OCI-LY3 (cell line): ENCODE measurements at regions not wholly inside any gene's neighbourhood (a gene's known extent, or its start where the extent isn't known, plus 50 kb on each side); places are given as distances from the start of the nearest gene placed in this dataset.

ENCODE experiments used
- H2AFZ ChIP-seq: fragments of 200-600, 300-600 bp; shearing (Covaris generic); 2 replicates; pipeline ENCODE4 v1.6.0; 2014; ENCODE audit warnings: antibody characterized with exemption, low read depth, low read length
- H3K27ac ChIP-seq: fragments of 200-600, 300-600 bp; sonication (generic); 2 replicates; pipeline ENCODE4 v1.5.1; 2014; ENCODE audit warnings: mild to moderate bottlenecking, low read length, moderate library complexity, mixed read lengths
- H3K27me3 ChIP-seq: fragments of 200-600, 300-600 bp; sonication (generic); 2 replicates; pipeline ENCODE4 v1.6.1; 2014; ENCODE audit warnings: low read depth, low read length, mixed read lengths
- H3K36me3 ChIP-seq: fragments of 200-600, 300-600 bp; sonication (generic); replicated peaks from 2 replicates; pipeline ENCODE3; 2014; ENCODE audit warnings: low read depth, low read length, mixed read lengths
- H3K4me1 ChIP-seq: fragments of 300-600, 200-600 bp; sonication (generic); 2 replicates; pipeline ENCODE4 v1.6.1; 2014; ENCODE audit warnings: low read length, mixed read lengths
- H3K4me2 ChIP-seq: fragments of 200-600, 300-600 bp; sonication (generic); 2 replicates; pipeline ENCODE4 v1.6.1; 2014; ENCODE audit warnings: low read length, mixed read lengths
- H3K4me3 ChIP-seq: fragments of 300-600, 200-600 bp; sonication (generic); 2 replicates; pipeline ENCODE4 v1.5.1; 2014; ENCODE audit warnings: antibody characterized with exemption, mild to moderate bottlenecking, low read length, moderate library complexity
- H3K79me2 ChIP-seq: fragments of 300-600, 200-600 bp; shearing (Covaris generic); 2 replicates; pipeline ENCODE4 v1.6.1; 2014; ENCODE audit warnings: mild to moderate bottlenecking, low read length, mixed read lengths
- H3K9ac ChIP-seq: fragments of 300-600, 200-600 bp; shearing (Covaris generic); 2 replicates; pipeline ENCODE4 v1.6.0; 2014; ENCODE audit warnings: mild to moderate bottlenecking, low read length, moderate library complexity
- H3K9me3 ChIP-seq: fragments of 200-600, 300-600 bp; shearing (Covaris generic); 2 replicates; pipeline ENCODE4 v1.6.1; 2014; ENCODE audit warnings: low read length, mixed read lengths; ENCODE audit not compliant: insufficient read depth
- H4K20me1 ChIP-seq: fragments of 200-600, 300-600 bp; sonication (generic); 2 replicates; pipeline ENCODE4 v1.6.1; 2016; ENCODE audit warnings: low read length, mixed read lengths; ENCODE audit not compliant: insufficient read depth
- EZH2phosphoT487 ChIP-seq: fragments of 200-600 bp; shearing (Covaris generic); IDR thresholded peaks from 2 replicates; pipeline ENCODE4 v1.6.1; 2018; ENCODE audit warnings: antibody characterized with exemption, mixed run types, low read depth
- TF ChIP-seq, protein P1 (sequence below): fragments of 200-600, 300-600 bp; sonication (generic); IDR thresholded peaks from 2 replicates; pipeline ENCODE4 v1.5.1; 2014; ENCODE audit warnings: antibody characterized with exemption, low read length, low read depth

GRCh38 chr3:44055951-44056350 is 185.7 kb upstream of the TOPAZ1 start:
- Histone ChIP-seq H3K36me3 (no peaks in the 10 kb centered on the region), H3K27ac (no peak overlapping the region), H3K9ac (no peak overlapping the region), H3K9me3 (no peaks in the 10 kb centered on the region), H3K4me1 (peaks cover 41% of the 10 kb centered on the region), H3K79me2 (no peaks in the 10 kb centered on the region), H3K4me2 (no peak overlapping the region), H2AFZ (no peak overlapping the region), H3K27me3 (peaks cover 5% of the 10 kb centered on the region; the same call in 1 of the 2 replicates), H3K4me3 (no peak overlapping the region), H4K20me1 (no peaks in the 10 kb centered on the region)
- no peak for TF ChIP-seq EZH2phosphoT487
- TF ChIP-seq, protein P1, sequence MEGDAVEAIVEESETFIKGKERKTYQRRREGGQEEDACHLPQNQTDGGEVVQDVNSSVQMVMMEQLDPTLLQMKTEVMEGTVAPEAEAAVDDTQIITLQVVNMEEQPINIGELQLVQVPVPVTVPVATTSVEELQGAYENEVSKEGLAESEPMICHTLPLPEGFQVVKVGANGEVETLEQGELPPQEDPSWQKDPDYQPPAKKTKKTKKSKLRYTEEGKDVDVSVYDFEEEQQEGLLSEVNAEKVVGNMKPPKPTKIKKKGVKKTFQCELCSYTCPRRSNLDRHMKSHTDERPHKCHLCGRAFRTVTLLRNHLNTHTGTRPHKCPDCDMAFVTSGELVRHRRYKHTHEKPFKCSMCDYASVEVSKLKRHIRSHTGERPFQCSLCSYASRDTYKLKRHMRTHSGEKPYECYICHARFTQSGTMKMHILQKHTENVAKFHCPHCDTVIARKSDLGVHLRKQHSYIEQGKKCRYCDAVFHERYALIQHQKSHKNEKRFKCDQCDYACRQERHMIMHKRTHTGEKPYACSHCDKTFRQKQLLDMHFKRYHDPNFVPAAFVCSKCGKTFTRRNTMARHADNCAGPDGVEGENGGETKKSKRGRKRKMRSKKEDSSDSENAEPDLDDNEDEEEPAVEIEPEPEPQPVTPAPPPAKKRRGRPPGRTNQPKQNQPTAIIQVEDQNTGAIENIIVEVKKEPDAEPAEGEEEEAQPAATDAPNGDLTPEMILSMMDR, result no peak

GRCh38 chr3:44056446-44057240 is 185.0 kb upstream of the TOPAZ1 start:
- TF ChIP-seq, protein P1, result no peak
- no peak for TF ChIP-seq EZH2phosphoT487
- no peak overlapping the region for H3K27ac ChIP-seq
- no peak overlapping the region for H3K4me2 ChIP-seq
- no peaks in the 10 kb centered on the region for H3K36me3 ChIP-seq
- no peak overlapping the region for H3K4me3 ChIP-seq
- H3K4me1 ChIP-seq, result peaks cover 44% of the 10 kb centered on the region
- H4K20me1 ChIP-seq, result no peaks in the 10 kb centered on the region
- peaks cover 5% of the 10 kb centered on the region; the same call in 1 of the 2 replicates for H3K27me3 ChIP-seq
- H3K9ac ChIP-seq, result no peak overlapping the region
- no peaks in the 10 kb centered on the region for H3K9me3 ChIP-seq
- H3K79me2 ChIP-seq, result no peaks in the 10 kb centered on the region
- H2AFZ ChIP-seq, result no peak overlapping the region

- Histone ChIP-seq H3K27ac (peak overlapping the region; percentile 53), H3K9me3 (no peaks in the 10 kb centered on the region), H3K4me3 (peak overlapping the region; percentile 60), H3K4me2 (peak overlapping the region; percentile 79), H3K9ac (peak overlapping the region; percentile 40), H3K4me1 (peaks cover 55% of the 10 kb centered on the region), H4K20me1 (no peaks in the 10 kb centered on the region), H3K27me3 (peaks cover 11% of the 10 kb centered on the region; the same call in 1 of the 2 replicates), H2AFZ (no peak overlapping the region; the same call in 1 of the 2 replicates), H3K79me2 (no peaks in the 10 kb centered on the region), H3K36me3 (no peaks in the 10 kb centered on the region)
- TF ChIP-seq, protein P1, result no peak
- no peak for TF ChIP-seq EZH2phosphoT487
Measured at GRCh38 chr3:44058022-44058867, 183.4 kb upstream of the TOPAZ1 start.

DNA sequence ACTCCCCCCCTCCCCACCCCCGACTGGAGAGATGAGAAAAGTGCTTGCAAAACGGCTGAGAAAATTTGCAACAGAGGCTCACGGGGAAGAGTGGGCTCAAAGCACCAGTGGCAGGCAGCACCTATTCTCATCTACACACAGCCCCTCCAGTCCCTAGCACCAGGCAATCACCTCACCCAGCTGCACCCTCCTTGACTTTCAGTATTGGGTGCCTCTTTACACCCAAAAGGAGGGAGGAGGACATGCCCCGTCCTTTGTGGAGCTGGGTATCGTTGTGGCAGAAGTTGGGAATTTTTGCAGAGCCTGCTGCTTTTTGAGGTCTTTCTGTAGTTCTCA is 182.8 kb upstream of the TOPAZ1 start:
- Histone ChIP-seq H3K4me2 (peak overlapping the region; percentile 79), H3K79me2 (no peaks in the 10 kb centered on the region), H3K9ac (peak overlapping the region; percentile 37), H3K4me3 (peak overlapping the region; percentile 60), H3K27me3 (peaks cover 11% of the 10 kb centered on the region; the same call in 1 of the 2 replicates), H3K9me3 (no peaks in the 10 kb centered on the region), H3K4me1 (peaks cover 55% of the 10 kb centered on the region), H3K27ac (peak overlapping the region; percentile 53), H3K36me3 (no peaks in the 10 kb centered on the region), H4K20me1 (no peaks in the 10 kb centered on the region), H2AFZ (no peak overlapping the region)
- TF ChIP-seq, protein P1, result no peak
- no peak for TF ChIP-seq EZH2phosphoT487
